GM18873 (cell line): ENCODE measurements at regions not wholly inside any gene's neighbourhood (a gene's known extent, or its start where the extent isn't known, plus 50 kb on each side); places are given as distances from the start of the nearest gene placed in this dataset.
A peak's percentile ranks its signal among the peaks of the same experiment; 100 is the strongest.
"Not testable (repeated sequence)": the region's sequence is repeated elsewhere in the genome, so short reads cannot be mapped to it uniquely, and the experiment has no call there.

Experiments
- ATAC-seq: cut with Tn5 transposase; IDR thresholded peaks from one replicate; pipeline ENCODE4 v1.9.1; 2021; ENCODE audit warnings: mild to moderate bottlenecking, moderate library complexity, moderate number of reproducible peaks; ENCODE audit not compliant: unreplicated experiment, low FRiP score

- ATAC-seq, result no peak
These were observed 207.7 kb downstream of the RAP2B start for GRCh38 chr3:153369561-153370374.

GRCh38 chr3:153370680-153371079 is 208.7 kb downstream of the RAP2B start:
- no peak for ATAC-seq

GRCh38 chr3:153372326-153372725 is 210.3 kb downstream of the RAP2B start:
- ATAC-seq, result no peak

GRCh38 chr3:153373606-153374005 is 211.6 kb downstream of the RAP2B start:
- ATAC-seq, result no peak

GRCh38 chr3:153378366-153378765 is 216.3 kb downstream of the RAP2B start:
- ATAC-seq, result not testable (repeated sequence)

GRCh38 chr3:153379516-153379915 is 217.5 kb downstream of the RAP2B start:
- no peak for ATAC-seq

- ATAC-seq, result no peak
These were observed 223.3 kb downstream of the RAP2B start for GRCh38 chr3:153385343-153385742.

- no peak for ATAC-seq
These were observed 230.3 kb downstream of the RAP2B start for GRCh38 chr3:153392363-153392762.

- ATAC-seq, result no peak
These were observed 232.0 kb downstream of the RAP2B start for GRCh38 chr3:153394017-153394416.

GRCh38 chr3:153396581-153396980 is 234.6 kb downstream of the RAP2B start:
- no peak for ATAC-seq

- ATAC-seq, result no peak
These were observed 235.8 kb downstream of the RAP2B start for GRCh38 chr3:153397794-153398193.

- ATAC-seq, result peak; percentile 80
These were observed 237.6 kb downstream of the RAP2B start for GRCh38 chr3:153399636-153400035.

GRCh38 chr3:153400641-153401040 is 238.6 kb downstream of the RAP2B start:
- ATAC-seq, result no peak

- no peak for ATAC-seq
These were observed 242.1 kb downstream of the RAP2B start for GRCh38 chr3:153404157-153404556.

- ATAC-seq, result not testable (repeated sequence)
These were observed 243.3 kb downstream of the RAP2B start for GRCh38 chr3:153405320-153405719.

- ATAC-seq, result no peak
These were observed 248.5 kb downstream of the RAP2B start for GRCh38 chr3:153410517-153410916.

- ATAC-seq, result no peak
These were observed 253.0 kb downstream of the RAP2B start for GRCh38 chr3:153414982-153415381.

- no peak for ATAC-seq
These were observed 260.3 kb downstream of the RAP2B start for GRCh38 chr3:153422314-153422713.

- not testable (repeated sequence) for ATAC-seq
These were observed 261.8 kb downstream of the RAP2B start for GRCh38 chr3:153423820-153424219.

GRCh38 chr3:153426344-153426743 is 264.3 kb downstream of the RAP2B start:
- ATAC-seq, result no peak

- no peak for ATAC-seq
These were observed 264.8 kb downstream of the RAP2B start for GRCh38 chr3:153426803-153427202.

- no peak for ATAC-seq
These were observed 267.8 kb downstream of the RAP2B start for GRCh38 chr3:153429821-153430220.
